Spinal cord (tissue), 10 donors: ENCODE measurements at regions not wholly inside any gene's neighbourhood (a gene's known extent, or its start where the extent isn't known, plus 50 kb on each side); places are given as distances from the start of the nearest gene placed in this dataset. TPM values are rescaled to one million over a fixed set of nuclear protein-coding genes. Genes with fewer than 3 reads are reported as not detected.
A peak's percentile ranks its signal among the peaks of the same experiment; 100 is the strongest.
"Not testable (repeated sequence)": the region's sequence is repeated elsewhere in the genome, so short reads cannot be mapped to it uniquely, and the experiment has no call there.

Experiments used
- DNase-seq, 6 donors: peaks; one replicate each; pipeline versions ENCODE4 v3.0.0 to v3.0.0-alpha.2; 2013 to 2015; ENCODE audit warnings: low spot score in 6 of 6, low read depth in 4 of 6
- H3K27ac ChIP-seq: one replicate; pipeline ENCODE4 v1.5.1; 2013; ENCODE audit warnings: low read depth, low read length, control low read depth
- H3K27me3 ChIP-seq: one replicate; pipeline ENCODE4 v1.6.1; 2013; ENCODE audit warnings: low read length; ENCODE audit not compliant: control insufficient read depth, insufficient read depth
- H3K36me3 ChIP-seq: one replicate; pipeline ENCODE4 v1.6.1; 2013; ENCODE audit warnings: low read length; ENCODE audit not compliant: control insufficient read depth, insufficient read depth
- H3K4me1 ChIP-seq: one replicate; pipeline ENCODE4 v1.6.1; 2013; ENCODE audit warnings: low read length; ENCODE audit not compliant: control insufficient read depth, insufficient read depth
- H3K4me3 ChIP-seq: one replicate; pipeline ENCODE4 v1.5.1; 2013; ENCODE audit warnings: low read depth, low read length, control low read depth
- H3K9me3 ChIP-seq: one replicate; pipeline ENCODE4 v1.6.1; 2013; ENCODE audit warnings: low read length; ENCODE audit not compliant: control insufficient read depth, insufficient read depth
- WGBS: methylation state at CpG from one replicate; pipeline ENCODE4 v1.1.5; 2013; ENCODE audit warnings: missing lambda C conversion rate; ENCODE audit not compliant: insufficient coverage; 5-methylcytosine and 5-hydroxymethylcytosine counted together
- small RNA-seq: library from RNA; depleted of rRNA; stranded (forward); fragments of <200 nt; gene quantifications from one replicate; pipeline ENCODE3, GENCODE V24; 2014; ENCODE audit warnings: low replicate concordance
- donor health status: healthy.

GRCh38 chr7:76686277-76686676 lies 59.2 kb upstream of the POMZP3 start:
- WGBS = no CpG with 5 or more reads among the region's 3 CpGs
- H3K36me3 ChIP-seq, H3K4me3 ChIP-seq, DNase-seq, H3K27me3 ChIP-seq, H3K4me1 ChIP-seq, H3K27ac ChIP-seq, H3K9me3 ChIP-seq: not testable (repeated sequence)

DNA sequence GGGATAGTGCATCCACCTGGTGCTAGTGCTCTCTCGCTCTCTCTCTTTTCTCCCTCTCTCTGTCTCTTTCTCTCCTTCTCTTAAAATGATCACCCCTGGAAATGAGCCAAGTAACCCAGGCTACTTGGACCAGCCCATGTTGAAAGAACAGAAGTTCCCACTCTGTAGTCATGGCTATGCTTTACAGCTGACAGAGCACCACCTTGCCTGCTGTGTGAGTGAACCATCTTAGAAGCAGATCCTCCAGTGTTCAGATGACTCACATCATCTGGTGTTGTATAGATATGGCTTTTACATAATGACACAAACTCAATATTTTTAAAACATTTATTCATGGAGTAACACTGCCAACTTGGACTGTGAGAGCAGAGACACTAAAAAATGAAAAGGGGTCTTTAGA lies 57.7 kb upstream of the POMZP3 start:
- no CpG with 5 or more reads among the region's 1 CpG for WGBS
- H3K36me3 ChIP-seq, H3K27ac ChIP-seq, H3K4me1 ChIP-seq, H3K9me3 ChIP-seq, H3K27me3 ChIP-seq, H3K4me3 ChIP-seq, DNase-seq: not testable (repeated sequence)

GRCh38 chr7:76683631-76684030 lies 56.6 kb upstream of the POMZP3 start:
- H3K4me1 ChIP-seq, H3K27me3 ChIP-seq, H3K36me3 ChIP-seq, H3K4me3 ChIP-seq, H3K27ac ChIP-seq, DNase-seq, H3K9me3 ChIP-seq: not testable (repeated sequence)
- 100% methylated on average over 1 of the region's 1 CpG for WGBS

DNA sequence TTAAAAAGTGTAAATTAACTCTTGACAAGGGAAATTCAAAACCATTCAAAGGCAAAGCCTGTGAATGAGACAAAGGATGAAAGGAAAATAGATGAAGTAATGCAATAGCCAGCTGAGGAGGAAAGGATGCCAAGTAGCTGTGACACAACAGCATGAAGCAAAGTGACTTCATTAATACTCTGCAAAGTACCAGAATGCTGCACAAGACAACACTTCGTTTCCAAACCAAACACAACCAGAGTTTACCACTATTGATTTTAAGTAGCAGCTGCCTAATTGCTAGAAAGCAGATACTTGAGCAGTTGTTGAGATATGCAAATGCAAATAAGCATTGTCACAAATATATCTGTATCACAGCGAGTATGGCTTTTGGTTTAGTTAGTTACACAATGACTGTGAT lies 54.7 kb upstream of the POMZP3 start:
- WGBS = no CpG with 5 or more reads among the region's 2 CpGs
- H3K4me1 ChIP-seq, H3K27ac ChIP-seq, H3K36me3 ChIP-seq, H3K9me3 ChIP-seq, H3K27me3 ChIP-seq, H3K4me3 ChIP-seq: not testable (repeated sequence)
- peak in 2 of 6 donors; percentile 16 to 58 for DNase-seq

DNA sequence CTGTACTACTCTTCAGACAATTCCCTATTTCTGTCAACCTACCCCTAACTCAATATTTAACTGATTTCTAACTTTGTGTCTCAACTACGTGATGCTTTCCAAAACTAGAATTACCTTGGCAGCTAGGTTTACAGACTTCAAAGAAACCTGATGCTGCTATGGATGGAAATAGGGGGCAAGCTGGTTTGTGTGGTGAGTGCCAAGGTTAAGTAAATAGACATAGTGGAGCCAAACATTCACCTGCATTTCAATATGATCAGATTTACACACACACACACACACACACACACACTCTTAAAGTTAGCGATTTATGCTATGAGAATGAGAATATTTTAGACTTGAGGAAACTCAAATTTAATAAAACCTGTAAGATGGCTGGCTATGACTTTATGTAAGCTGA lies 52.1 kb upstream of the POMZP3 start:
- not testable (repeated sequence) for H3K36me3 ChIP-seq, H3K4me3 ChIP-seq, H3K4me1 ChIP-seq, H3K27ac ChIP-seq, H3K9me3 ChIP-seq, H3K27me3 ChIP-seq, DNase-seq
- WGBS = no CpG with 5 or more reads among the region's 2 CpGs

DNA sequence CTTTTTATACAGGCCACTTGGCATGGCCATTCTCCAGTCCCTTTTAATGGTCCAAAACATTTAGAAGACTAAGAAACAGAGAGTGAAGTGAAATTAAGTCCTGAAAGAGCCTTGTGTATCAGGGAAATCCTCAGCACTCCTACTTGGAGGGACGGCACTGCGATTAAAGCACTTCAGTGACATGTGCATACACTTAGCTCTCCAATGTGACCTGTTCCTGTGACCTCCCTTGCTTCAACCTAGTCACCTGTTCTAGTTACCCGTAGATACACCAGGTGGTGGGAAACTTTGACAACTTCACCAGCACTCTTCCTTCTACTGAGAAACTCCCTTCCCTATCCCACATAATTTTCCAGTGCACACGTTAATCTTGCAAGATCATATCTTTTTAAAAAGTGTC lies 51.4 kb upstream of the POMZP3 start:
- 100% methylated on average over 1 of the region's 4 CpGs for WGBS
- H3K27ac ChIP-seq, H3K4me1 ChIP-seq, H3K36me3 ChIP-seq, DNase-seq, H3K27me3 ChIP-seq, H3K9me3 ChIP-seq, H3K4me3 ChIP-seq: not testable (repeated sequence)

- H3K4me3 ChIP-seq, H3K9me3 ChIP-seq, H3K27me3 ChIP-seq, H3K27ac ChIP-seq, DNase-seq, H3K4me1 ChIP-seq, H3K36me3 ChIP-seq: not testable (repeated sequence)
- no CpG with 5 or more reads among the region's 1 CpG for WGBS
These were observed 49.8 kb upstream of the POMZP3 start for GRCh38 chr7:76676890-76677289.

Small RNA genes lying in the stretch of these regions (small RNA-seq; reads per million reads assigned to genes)
- gene AC114737.2 = not detected
